ENCODE measurements at regions not wholly inside any gene's neighbourhood (a gene's known extent, or its start where the extent isn't known, plus 50 kb on each side); places are given as distances from the start of the nearest gene placed in this dataset.
A peak's percentile ranks its signal among the peaks of the same experiment; 100 is the strongest.

GRCh38 chr5:6822556-6823343, 109.5 kb downstream of the TENT4A start:
- peaks cover 18% of the 10 kb centered on the region for H3K27me3 Mint-ChIP-seq
- POLR2A ChIA-PET = no interaction called here
- intact Hi-C loops (cut with micrococcal nuclease) = no loop called here
- H3K4me1 Mint-ChIP-seq = peaks cover under 1% of the 10 kb centered on the region
- no peak overlapping the region for H3K27ac Mint-ChIP-seq
- H3K36me3 Mint-ChIP-seq (ENCODE audit: low read depth) = no peaks in the 10 kb centered on the region
- DNase-seq (no peak), ATAC-seq (ENCODE audit: low read depth) (no peak)
- no peak overlapping the region for H3K4me3 Mint-ChIP-seq
- TF ChIP-seq, protein P1, sequence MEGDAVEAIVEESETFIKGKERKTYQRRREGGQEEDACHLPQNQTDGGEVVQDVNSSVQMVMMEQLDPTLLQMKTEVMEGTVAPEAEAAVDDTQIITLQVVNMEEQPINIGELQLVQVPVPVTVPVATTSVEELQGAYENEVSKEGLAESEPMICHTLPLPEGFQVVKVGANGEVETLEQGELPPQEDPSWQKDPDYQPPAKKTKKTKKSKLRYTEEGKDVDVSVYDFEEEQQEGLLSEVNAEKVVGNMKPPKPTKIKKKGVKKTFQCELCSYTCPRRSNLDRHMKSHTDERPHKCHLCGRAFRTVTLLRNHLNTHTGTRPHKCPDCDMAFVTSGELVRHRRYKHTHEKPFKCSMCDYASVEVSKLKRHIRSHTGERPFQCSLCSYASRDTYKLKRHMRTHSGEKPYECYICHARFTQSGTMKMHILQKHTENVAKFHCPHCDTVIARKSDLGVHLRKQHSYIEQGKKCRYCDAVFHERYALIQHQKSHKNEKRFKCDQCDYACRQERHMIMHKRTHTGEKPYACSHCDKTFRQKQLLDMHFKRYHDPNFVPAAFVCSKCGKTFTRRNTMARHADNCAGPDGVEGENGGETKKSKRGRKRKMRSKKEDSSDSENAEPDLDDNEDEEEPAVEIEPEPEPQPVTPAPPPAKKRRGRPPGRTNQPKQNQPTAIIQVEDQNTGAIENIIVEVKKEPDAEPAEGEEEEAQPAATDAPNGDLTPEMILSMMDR (IDR thresholded peaks at IDR 0.05) = no peak
- H3K9me3 Mint-ChIP-seq = peaks cover 11% of the 10 kb centered on the region
- CTCF ChIA-PET = no interaction called here

DNA sequence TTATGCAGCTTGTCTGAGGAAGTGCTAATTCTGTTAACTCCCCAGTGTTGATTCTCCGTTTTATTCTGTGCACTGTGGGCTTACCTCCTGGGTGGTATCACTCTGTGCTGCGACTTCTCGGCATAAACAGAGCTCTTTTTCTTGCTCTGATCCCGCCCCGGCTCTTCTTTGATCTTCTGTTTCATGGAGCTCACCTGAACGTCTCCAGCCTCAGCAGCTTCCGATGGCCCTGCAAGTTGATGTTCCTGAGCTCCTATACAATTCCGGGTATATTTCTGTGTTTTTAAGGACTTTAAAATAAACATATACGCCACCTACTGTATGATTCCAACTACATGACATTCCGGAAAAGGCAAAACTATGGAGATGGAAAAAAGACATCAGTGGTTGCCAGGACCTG, 110.8 kb downstream of the TENT4A start:
- H3K4me1 Mint-ChIP-seq = peaks cover 9% of the 10 kb centered on the region
- ChIA-PET POLR2A (no interaction called here), CTCF (no interaction called here)
- peaks cover 11% of the 10 kb centered on the region for H3K9me3 Mint-ChIP-seq
- TF ChIP-seq, protein P1 (IDR thresholded peaks at IDR 0.05) = no peak
- DNase-seq (no peak), ATAC-seq (ENCODE audit: low read depth) (no peak)
- H3K36me3 Mint-ChIP-seq (ENCODE audit: low read depth) = no peaks in the 10 kb centered on the region
- intact Hi-C loops (cut with micrococcal nuclease) = no loop called here
- no peak overlapping the region for H3K27ac Mint-ChIP-seq
- no peak overlapping the region for H3K4me3 Mint-ChIP-seq
- peaks cover 18% of the 10 kb centered on the region for H3K27me3 Mint-ChIP-seq

DNA sequence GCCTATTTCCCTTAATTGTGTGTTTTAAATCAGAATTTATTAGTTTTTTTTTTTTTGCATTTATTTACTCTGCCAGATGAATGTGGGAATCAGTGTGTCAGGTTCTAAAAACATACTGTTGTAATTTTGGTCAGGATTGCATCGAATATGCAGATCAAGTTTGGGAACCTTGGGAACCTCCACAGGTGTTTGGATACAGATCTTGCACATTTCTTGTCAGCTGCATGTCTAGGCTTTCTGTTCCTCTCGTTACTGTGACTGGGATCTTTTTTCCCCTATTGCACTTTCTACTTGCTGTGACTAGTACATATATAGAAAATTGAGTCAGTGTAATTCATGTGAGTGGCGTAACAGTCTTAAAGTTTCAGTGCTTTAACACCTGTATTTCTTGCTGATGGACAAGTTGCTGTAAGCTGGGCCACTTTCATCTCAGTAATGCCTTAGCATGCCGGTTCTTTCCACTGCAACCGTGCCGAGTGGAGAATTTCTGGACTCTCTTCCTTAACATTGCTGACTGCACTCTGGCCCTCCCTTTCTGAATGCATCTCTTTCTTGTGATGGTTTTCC, 112.5 kb downstream of the TENT4A start:
- H3K9me3 Mint-ChIP-seq = peaks cover 8% of the 10 kb centered on the region
- ChIA-PET CTCF (no interaction called here), POLR2A (no interaction called here)
- H3K27me3 Mint-ChIP-seq = peaks cover 10% of the 10 kb centered on the region
- DNase-seq (no peak), ATAC-seq (ENCODE audit: low read depth) (no peak)
- intact Hi-C loops (cut with micrococcal nuclease) = no loop called here
- no peaks in the 10 kb centered on the region for H3K36me3 Mint-ChIP-seq (ENCODE audit: low read depth)
- TF ChIP-seq, protein P1 (IDR thresholded peaks at IDR 0.05) = no peak
- H3K4me3 Mint-ChIP-seq = no peak overlapping the region
- no peak overlapping the region for H3K27ac Mint-ChIP-seq
- H3K4me1 Mint-ChIP-seq = peaks cover 11% of the 10 kb centered on the region

DNA sequence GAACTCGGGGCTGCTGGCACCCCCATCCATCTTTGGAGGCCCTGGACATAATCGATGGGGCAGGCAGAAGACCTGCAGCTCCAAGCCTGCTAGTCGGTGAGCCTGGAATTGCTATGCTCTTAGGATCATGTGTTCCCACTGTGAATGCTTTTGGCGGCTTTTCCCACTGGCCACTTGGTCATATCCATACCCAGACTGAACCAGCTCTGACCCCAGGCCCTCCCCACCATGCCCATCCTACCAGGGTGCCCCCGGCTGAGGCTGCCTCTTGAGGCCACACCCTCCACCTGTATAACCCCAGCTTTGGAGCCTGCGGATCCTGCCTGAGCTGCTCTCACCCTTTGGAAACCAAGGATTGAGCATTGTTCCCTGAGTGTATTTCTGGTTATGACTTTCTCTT, 113.5 kb downstream of the TENT4A start:
- no peak for ATAC-seq (ENCODE audit: low read depth)
- peaks cover 11% of the 10 kb centered on the region for H3K4me1 Mint-ChIP-seq
- H3K9me3 Mint-ChIP-seq = peaks cover 4% of the 10 kb centered on the region
- intact Hi-C loops (cut with micrococcal nuclease) = no loop called here
- H3K36me3 Mint-ChIP-seq (ENCODE audit: low read depth) = no peaks in the 10 kb centered on the region
- H3K4me3 Mint-ChIP-seq = no peak overlapping the region
- no peak overlapping the region for H3K27ac Mint-ChIP-seq
- TF ChIP-seq, protein P1 (IDR thresholded peaks at IDR 0.05) = no peak
- H3K27me3 Mint-ChIP-seq = peaks cover 10% of the 10 kb centered on the region
- ChIA-PET CTCF (no interaction called here), POLR2A (no interaction called here)
- no peak for DNase-seq

- H3K9me3 Mint-ChIP-seq = no peaks in the 10 kb centered on the region
- intact Hi-C loops (cut with micrococcal nuclease) = no loop called here
- CTCF ChIA-PET = no interaction called here
- H3K27ac Mint-ChIP-seq = no peak overlapping the region
- H3K27me3 Mint-ChIP-seq = peaks cover 10% of the 10 kb centered on the region
- POLR2A ChIA-PET = no interaction called here
- peak; percentile 64 for ATAC-seq (ENCODE audit: low read depth)
- TF ChIP-seq, protein P1 (IDR thresholded peaks at IDR 0.05) = no peak
- peaks cover 11% of the 10 kb centered on the region for H3K4me1 Mint-ChIP-seq
- no peaks in the 10 kb centered on the region for H3K36me3 Mint-ChIP-seq (ENCODE audit: low read depth)
- peak overlapping the region; percentile 77 for H3K4me3 Mint-ChIP-seq
- no peak for DNase-seq
These were observed 114.4 kb downstream of the TENT4A start for GRCh38 chr5:6827526-6828219.
